Mucosa of rectum (tissue), 2 donors: ENCODE measurements at regions not wholly inside any gene's neighbourhood (a gene's known extent, or its start where the extent isn't known, plus 50 kb on each side); places are given as distances from the start of the nearest gene placed in this dataset.
"Not testable (repeated sequence)": the region's sequence is repeated elsewhere in the genome, so short reads cannot be mapped to it uniquely, and the experiment has no call there.

ENCODE experiments used
- H3K27ac ChIP-seq, 2 donors: one replicate each; pipeline ENCODE4 v1.7.0; 2013; ENCODE audit warnings: inconsistent platforms in 2 of 2, low read depth in 2 of 2, low read length in 2 of 2
- H3K27me3 ChIP-seq, 2 donors: one replicate each; pipeline ENCODE4 v1.7.0; 2013; ENCODE audit warnings: low read length in 2 of 2; ENCODE audit not compliant: control insufficient read depth in 2 of 2, insufficient read depth in 2 of 2
- H3K36me3 ChIP-seq, 2 donors: one replicate each; pipeline ENCODE4 v1.7.0; 2013; ENCODE audit warnings: low read length in 2 of 2; ENCODE audit not compliant: control insufficient read depth in 2 of 2, insufficient read depth in 2 of 2
- H3K4me1 ChIP-seq, 2 donors: one replicate each; pipeline ENCODE4 v1.7.0; 2013; ENCODE audit warnings: low read length in 2 of 2, mild to moderate bottlenecking in 1 of 2; ENCODE audit not compliant: control insufficient read depth in 2 of 2, insufficient read depth in 2 of 2
- H3K4me3 ChIP-seq, 2 donors: one replicate each; pipeline ENCODE4 v1.7.0; 2013; ENCODE audit warnings: low read length in 2 of 2
- H3K9ac ChIP-seq, 2 donors: one replicate each; pipeline ENCODE4 v1.7.0; 2013; ENCODE audit warnings: low read length in 2 of 2, low read depth in 1 of 2, mild to moderate bottlenecking in 1 of 2
- H3K9me3 ChIP-seq, 2 donors: one replicate each; pipeline ENCODE4 v1.7.0; 2013; ENCODE audit warnings: low read length in 2 of 2; ENCODE audit not compliant: control insufficient read depth in 2 of 2
- donor health status: healthy.
- donor health status: Normal muscosa, but diverticular disease.

- Histone ChIP-seq H3K9me3 (no peaks in the 10 kb centered on the region), H3K4me3 (no peak overlapping the region), H3K27me3 (no peaks in the 10 kb centered on the region), H3K9ac (no peak overlapping the region), H3K4me1 (no peaks in the 10 kb centered on the region), H3K36me3 (no peaks in the 10 kb centered on the region), H3K27ac (no peak overlapping the region)
Observed at GRCh38 chr12:47493801-47494200, 212.0 kb downstream of the RPAP3 start.

- no peaks in the 10 kb centered on the region for H3K4me1 ChIP-seq
- H3K4me3 ChIP-seq, result no peak overlapping the region
- no peaks in the 10 kb centered on the region for H3K27me3 ChIP-seq
- H3K9me3 ChIP-seq, result no peaks in the 10 kb centered on the region
- no peaks in the 10 kb centered on the region for H3K36me3 ChIP-seq
- no peak overlapping the region for H3K27ac ChIP-seq
- no peak overlapping the region for H3K9ac ChIP-seq
Observed at GRCh38 chr12:47491516-47492305, 214.1 kb downstream of the RPAP3 start.

- Histone ChIP-seq H3K27ac (no peak overlapping the region), H3K9me3 (no peaks in the 10 kb centered on the region), H3K36me3 (no peaks in the 10 kb centered on the region), H3K4me1 (no peaks in the 10 kb centered on the region), H3K27me3 (peaks cover 0 to 2% of the 10 kb centered on the region in 2 donors), H3K4me3 (no peak overlapping the region), H3K9ac (no peak overlapping the region)
Observed at GRCh38 chr12:47488888-47489287, 216.9 kb downstream of the RPAP3 start.

- Histone ChIP-seq H3K4me1 (no peaks in the 10 kb centered on the region), H3K36me3 (no peaks in the 10 kb centered on the region), H3K9ac (no peak overlapping the region), H3K27me3 (peaks cover 0 to 2% of the 10 kb centered on the region in 2 donors), H3K9me3 (peaks cover 0 to 1% of the 10 kb centered on the region in 2 donors), H3K4me3 (no peak overlapping the region), H3K27ac (no peak overlapping the region)
Observed at GRCh38 chr12:47481041-47481440, 224.8 kb downstream of the RPAP3 start.

GRCh38 chr12:47478426-47478825 is 227.4 kb downstream of the RPAP3 start:
- no peaks in the 10 kb centered on the region for H3K27me3 ChIP-seq
- no peak overlapping the region for H3K9ac ChIP-seq
- H3K27ac ChIP-seq, result no peak overlapping the region
- no peak overlapping the region for H3K4me3 ChIP-seq
- H3K9me3 ChIP-seq, result peaks cover 0 to 15% of the 10 kb centered on the region in 2 donors
- H3K36me3 ChIP-seq, result no peaks in the 10 kb centered on the region
- H3K4me1 ChIP-seq, result no peaks in the 10 kb centered on the region

- Histone ChIP-seq H3K27ac (no peak overlapping the region), H3K36me3 (no peaks in the 10 kb centered on the region), H3K4me1 (no peaks in the 10 kb centered on the region), H3K9me3 (peaks cover 0 to 15% of the 10 kb centered on the region in 2 donors), H3K9ac (no peak overlapping the region), H3K27me3 (no peaks in the 10 kb centered on the region), H3K4me3 (no peak overlapping the region)
Observed at GRCh38 chr12:47473091-47473490, 232.7 kb downstream of the RPAP3 start.

- not testable (repeated sequence) for H3K36me3 ChIP-seq, H3K9me3 ChIP-seq, H3K4me1 ChIP-seq, H3K27me3 ChIP-seq, H3K27ac ChIP-seq, H3K4me3 ChIP-seq, H3K9ac ChIP-seq
Observed at GRCh38 chr12:47470349-47470748, 235.5 kb downstream of the RPAP3 start.

GRCh38 chr12:47463918-47464317 is 241.9 kb downstream of the RPAP3 start:
- not testable (repeated sequence) for H3K36me3 ChIP-seq, H3K9me3 ChIP-seq, H3K9ac ChIP-seq, H3K4me3 ChIP-seq, H3K27ac ChIP-seq, H3K4me1 ChIP-seq, H3K27me3 ChIP-seq

- Histone ChIP-seq H3K9me3 (no peaks in the 10 kb centered on the region), H3K36me3 (no peaks in the 10 kb centered on the region), H3K9ac (no peak overlapping the region), H3K27me3 (no peaks in the 10 kb centered on the region), H3K4me1 (no peaks in the 10 kb centered on the region), H3K4me3 (no peak overlapping the region), H3K27ac (no peak overlapping the region)
Observed at GRCh38 chr12:47458279-47458678, 247.6 kb downstream of the RPAP3 start.

- no peaks in the 10 kb centered on the region for H3K36me3 ChIP-seq
- H3K9ac ChIP-seq, result no peak overlapping the region
- H3K4me3 ChIP-seq, result no peak overlapping the region
- H3K9me3 ChIP-seq, result no peaks in the 10 kb centered on the region
- no peak overlapping the region for H3K27ac ChIP-seq
- H3K27me3 ChIP-seq, result no peaks in the 10 kb centered on the region
- no peaks in the 10 kb centered on the region for H3K4me1 ChIP-seq
Observed at GRCh38 chr12:47449797-47450196, 256.0 kb downstream of the RPAP3 start.
